ENCODE measurements at regions not wholly inside any gene's neighbourhood (a gene's known extent, or its start where the extent isn't known, plus 50 kb on each side); places are given as distances from the start of the nearest gene placed in this dataset.

- no peak for TF ChIP-seq CTCF (IDR thresholded peaks at IDR 0.05; ENCODE audit: insufficient read depth, low read depth, low read length)
- no peak for TF ChIP-seq EZH2 (IDR thresholded peaks at IDR 0.05; ENCODE audit: insufficient read depth, low read length)
Observed at GRCh38 chr6:27056615-27057014, 190.9 kb upstream of the PRSS16 start.

Data from astrocyte (in vitro differentiated cells and primary cell).